VCaP (cell line): ENCODE measurements at regions not wholly inside any gene's neighbourhood (a gene's known extent, or its start where the extent isn't known, plus 50 kb on each side); places are given as distances from the start of the nearest gene placed in this dataset.

Experiments used
- H3K27ac ChIP-seq: fragments of 450-650 bp; 2 replicates; pipeline ENCODE4 v1.5.1; 2017
- CTCF ChIP-seq: fragments of 450-650 bp; conservative IDR thresholded peaks from 2 replicates; pipeline ENCODE4 v1.5.1; 2017; ENCODE audit warnings: mild to moderate bottlenecking, moderate library complexity

- H3K27ac ChIP-seq, result no peak overlapping the region
- TF ChIP-seq CTCF, result no peak
Measured at GRCh38 chrX:69024931-69025330, 140.3 kb downstream of the PJA1 start.

DNA sequence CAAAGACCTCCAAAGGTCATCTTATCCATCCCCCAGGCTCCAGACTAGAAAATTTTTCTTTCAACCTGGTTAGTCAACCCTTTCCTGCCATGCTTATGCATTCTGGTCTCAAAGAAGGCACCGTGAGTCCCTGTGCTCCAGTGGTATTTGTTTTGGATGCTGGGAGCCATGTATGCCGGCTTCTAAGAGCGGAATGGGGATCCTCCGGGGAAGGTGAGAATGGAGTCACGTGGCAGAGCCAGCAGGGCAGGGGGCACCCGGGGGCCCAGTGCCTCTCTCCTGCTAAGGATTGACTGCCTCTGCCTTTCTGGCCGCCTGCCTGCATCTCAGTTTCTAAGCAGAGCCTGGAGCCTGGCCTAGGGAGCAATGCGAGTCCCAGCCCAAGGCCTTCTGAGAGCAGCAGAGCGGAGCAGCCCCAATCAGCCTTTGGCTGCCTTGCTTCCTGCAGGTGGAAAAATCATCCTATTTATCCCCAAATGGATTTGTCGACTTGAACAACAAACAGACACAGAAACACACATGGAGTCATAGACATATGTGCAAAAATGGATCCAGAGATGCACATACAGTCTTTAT is 141.0 kb downstream of the PJA1 start:
- TF ChIP-seq CTCF, result no peak
- no peak overlapping the region for H3K27ac ChIP-seq

GRCh38 chrX:69022430-69022829 is 142.8 kb downstream of the PJA1 start:
- TF ChIP-seq CTCF, result no peak

DNA sequence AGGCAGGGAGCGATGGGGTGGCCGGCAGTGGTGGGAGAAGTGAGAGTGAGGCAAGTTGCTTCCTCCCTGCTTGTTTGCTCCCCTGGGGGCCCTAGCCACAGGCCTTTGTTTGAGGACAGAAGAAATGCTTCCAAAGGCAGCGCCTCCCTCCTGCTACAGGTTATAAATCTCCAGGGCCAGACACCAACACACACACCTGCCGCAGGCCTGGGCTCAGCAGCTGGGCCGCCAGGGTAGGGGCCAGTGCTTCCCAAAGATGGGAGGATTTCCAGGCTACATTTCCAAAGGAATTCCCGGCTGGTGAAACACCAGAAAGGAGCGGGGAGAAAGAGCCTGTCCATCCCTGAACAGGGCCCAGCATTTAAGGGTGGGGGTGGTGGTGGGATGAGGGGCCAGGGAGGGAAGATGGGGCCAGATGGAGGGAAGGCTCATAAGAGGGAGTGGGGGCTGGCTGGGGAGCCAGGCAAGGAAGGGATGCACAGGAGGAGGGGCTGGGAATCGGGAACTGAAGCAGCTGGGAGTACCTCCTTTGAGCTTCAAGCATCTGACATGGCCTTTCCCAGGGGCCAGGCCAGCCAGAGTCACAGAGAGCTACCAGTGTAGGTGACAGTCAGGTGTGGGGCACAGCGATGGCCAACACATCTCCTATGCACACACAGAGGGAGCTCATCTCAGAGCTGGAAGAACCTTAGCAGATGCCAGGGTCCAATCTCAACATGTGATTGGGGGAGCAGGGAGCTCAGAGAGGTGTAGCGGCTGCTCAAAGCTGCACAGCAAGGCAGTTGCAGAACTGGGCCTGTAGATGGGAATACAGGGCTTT is 143.9 kb downstream of the PJA1 start:
- no peak for TF ChIP-seq CTCF
- H3K27ac ChIP-seq, result no peak overlapping the region

More at GRCh38 chrX:69022430-69022829, 142.8 kb downstream of the PJA1 start:
- H3K27ac ChIP-seq, result no peak overlapping the region

- no peak overlapping the region for H3K27ac ChIP-seq
- no peak for TF ChIP-seq CTCF
Measured at GRCh38 chrX:69020316-69020715, 144.9 kb downstream of the PJA1 start.

- TF ChIP-seq CTCF, result no peak
Measured at GRCh38 chrX:69019073-69019890, 146.0 kb downstream of the PJA1 start.

GRCh38 chrX:69018416-69019072 is 146.7 kb downstream of the PJA1 start:
- no peak overlapping the region for H3K27ac ChIP-seq
- TF ChIP-seq CTCF, result no peak

More at GRCh38 chrX:69019073-69019890, 146.0 kb downstream of the PJA1 start:
- no peak overlapping the region for H3K27ac ChIP-seq
